Adrenal gland (tissue), 5 donors: ENCODE measurements at regions not wholly inside any gene's neighbourhood (a gene's known extent, or its start where the extent isn't known, plus 50 kb on each side); places are given as distances from the start of the nearest gene placed in this dataset.

Experiments
- CTCF ChIP-seq, 6 experiments: fragments of 450-650 bp in 4 of 6; fragments of 200-600 bp in 2 of 6; sonication (generic) in 1 of 6; IDR thresholded peaks; 1 replicate in 5 of 6; 2 replicates in 1 of 6; pipeline versions ENCODE4 v1.5.1 to v1.8.0; 2016 to 2021; ENCODE audit warnings: antibody characterized with exemption in 6 of 6, mild to moderate bottlenecking in 2 of 6, moderate library complexity in 1 of 6
- POLR2A ChIP-seq, 2 donors: fragments of 450-650 bp; IDR thresholded peaks; one replicate each; pipeline ENCODE4 v1.6.1; 2017; ENCODE audit warnings: antibody characterized with exemption in 2 of 2, mild to moderate bottlenecking in 2 of 2, moderate library complexity in 1 of 2
- donor health status: DM: no; HTN: no; CAD: no.

DNA sequence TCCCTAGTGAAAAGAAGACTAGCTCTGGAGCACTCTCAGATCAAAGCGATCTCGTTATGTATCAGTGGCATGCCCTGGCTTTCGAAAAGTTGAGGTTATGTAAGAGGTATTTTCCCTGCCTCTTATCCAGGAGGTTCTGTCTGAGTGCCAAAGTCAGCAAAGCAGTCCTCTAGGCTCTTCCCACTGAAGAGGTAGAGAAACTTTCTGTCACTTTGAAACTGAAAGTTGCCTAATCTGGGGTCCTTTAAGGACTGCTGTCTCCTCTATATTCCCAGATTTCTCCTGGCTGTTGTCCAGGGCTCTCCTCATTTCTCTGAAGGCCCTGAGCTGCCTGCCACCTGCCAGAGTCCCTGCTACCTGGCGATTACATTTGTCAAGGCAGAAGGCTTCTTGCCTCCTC, 96.3 kb downstream of the B3GNT2 start:
- TF ChIP-seq POLR2A (IDR thresholded peaks at IDR 0.05), result peak in 1 of 2 donors; percentile 37
- TF ChIP-seq CTCF (IDR thresholded peaks at IDR 0.05), result no peak
